H1 (cell line): ENCODE measurements at regions not wholly inside any gene's neighbourhood (a gene's known extent, or its start where the extent isn't known, plus 50 kb on each side); places are given as distances from the start of the nearest gene placed in this dataset.

Experiments used
- ASH2L ChIP-seq: fragments of 200-600, 300-600 bp; sonication (generic); IDR thresholded peaks from one replicate; pipeline ENCODE4 v1.7.1; 2017; ENCODE audit warnings: low read length
- CEBPB ChIP-seq: IDR thresholded peaks from 2 replicates; pipeline ENCODE4 v1.6.1; 2012; ENCODE audit warnings: low read depth, low read length
- SAP30 ChIP-seq: fragments of 300-600 bp; sonication (generic); IDR thresholded peaks from 2 replicates; pipeline ENCODE4 v1.7.1; 2012; ENCODE audit warnings: low read length, moderate library complexity, mild to moderate bottlenecking, inconsistent platforms; ENCODE audit not compliant: insufficient read depth, insufficient replicate concordance

GRCh38 chr6:74319292-74319691 lies 623.3 kb downstream of the CD109 start (continued):
- no peak for TF ChIP-seq SAP30
- no peak for TF ChIP-seq CEBPB
- TF ChIP-seq ASH2L: no peak
- TF ChIP-seq, all 59 proteins: peak for 0
